Fibroblast of mammary gland (primary cell): ENCODE measurements at regions not wholly inside any gene's neighbourhood (a gene's known extent, or its start where the extent isn't known, plus 50 kb on each side); places are given as distances from the start of the nearest gene placed in this dataset.
A peak's percentile ranks its signal among the peaks of the same experiment; 100 is the strongest.

Experiments used
- DNase-seq: peaks from one replicate; pipeline ENCODE4 v3.0.0-alpha.2; 2010; ENCODE audit warnings: low read depth
- H3K4me3 ChIP-seq: 2 replicates; pipeline ENCODE4 v1.5.1; 2011; ENCODE audit warnings: low read depth, mild to moderate bottlenecking, low read length, moderate library complexity; ENCODE audit not compliant: control insufficient read depth
- TF ChIP-seq, protein P1 (sequence below): conservative IDR thresholded peaks from 2 replicates; pipeline ENCODE4 v1.5.1; 2011; ENCODE audit warnings: low read depth, low read length, inconsistent platforms; ENCODE audit not compliant: control insufficient read depth, insufficient read depth

GRCh38 chr5:60507687-60508086 lies 192.3 kb downstream of the DEPDC1B start:
- TF ChIP-seq, protein P1, sequence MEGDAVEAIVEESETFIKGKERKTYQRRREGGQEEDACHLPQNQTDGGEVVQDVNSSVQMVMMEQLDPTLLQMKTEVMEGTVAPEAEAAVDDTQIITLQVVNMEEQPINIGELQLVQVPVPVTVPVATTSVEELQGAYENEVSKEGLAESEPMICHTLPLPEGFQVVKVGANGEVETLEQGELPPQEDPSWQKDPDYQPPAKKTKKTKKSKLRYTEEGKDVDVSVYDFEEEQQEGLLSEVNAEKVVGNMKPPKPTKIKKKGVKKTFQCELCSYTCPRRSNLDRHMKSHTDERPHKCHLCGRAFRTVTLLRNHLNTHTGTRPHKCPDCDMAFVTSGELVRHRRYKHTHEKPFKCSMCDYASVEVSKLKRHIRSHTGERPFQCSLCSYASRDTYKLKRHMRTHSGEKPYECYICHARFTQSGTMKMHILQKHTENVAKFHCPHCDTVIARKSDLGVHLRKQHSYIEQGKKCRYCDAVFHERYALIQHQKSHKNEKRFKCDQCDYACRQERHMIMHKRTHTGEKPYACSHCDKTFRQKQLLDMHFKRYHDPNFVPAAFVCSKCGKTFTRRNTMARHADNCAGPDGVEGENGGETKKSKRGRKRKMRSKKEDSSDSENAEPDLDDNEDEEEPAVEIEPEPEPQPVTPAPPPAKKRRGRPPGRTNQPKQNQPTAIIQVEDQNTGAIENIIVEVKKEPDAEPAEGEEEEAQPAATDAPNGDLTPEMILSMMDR: no peak
- H3K4me3 ChIP-seq: no peak overlapping the region
- DNase-seq: peak; percentile 32

GRCh38 chr5:60505373-60506171 lies 194.4 kb downstream of the DEPDC1B start:
- TF ChIP-seq, protein P1: no peak
- no peak for DNase-seq
- no peak overlapping the region for H3K4me3 ChIP-seq

- DNase-seq: no peak
- TF ChIP-seq, protein P1: no peak
- H3K4me3 ChIP-seq: no peak overlapping the region
Measured at GRCh38 chr5:60504342-60504741, 195.6 kb downstream of the DEPDC1B start.

DNA sequence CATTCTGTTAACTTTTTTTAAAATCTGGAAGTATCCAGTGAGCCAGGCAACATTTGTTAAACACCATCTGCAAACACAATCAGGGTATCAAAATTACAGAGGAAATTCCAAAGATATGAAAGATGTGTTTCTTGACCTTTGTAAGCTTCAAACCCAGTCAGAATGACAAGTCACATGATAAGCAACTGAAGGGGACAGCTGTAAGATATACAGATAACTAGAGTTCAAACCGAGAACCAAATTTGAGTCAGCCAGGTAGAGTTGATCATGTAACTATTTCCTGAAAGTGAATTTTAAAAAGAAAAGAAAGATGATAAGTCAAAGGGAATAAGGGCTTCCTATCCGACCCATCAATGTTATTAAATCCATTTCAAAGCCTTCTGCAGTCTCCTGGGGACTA lies 196.2 kb downstream of the DEPDC1B start:
- no peak for DNase-seq
- TF ChIP-seq, protein P1: no peak
- no peak overlapping the region for H3K4me3 ChIP-seq

DNA sequence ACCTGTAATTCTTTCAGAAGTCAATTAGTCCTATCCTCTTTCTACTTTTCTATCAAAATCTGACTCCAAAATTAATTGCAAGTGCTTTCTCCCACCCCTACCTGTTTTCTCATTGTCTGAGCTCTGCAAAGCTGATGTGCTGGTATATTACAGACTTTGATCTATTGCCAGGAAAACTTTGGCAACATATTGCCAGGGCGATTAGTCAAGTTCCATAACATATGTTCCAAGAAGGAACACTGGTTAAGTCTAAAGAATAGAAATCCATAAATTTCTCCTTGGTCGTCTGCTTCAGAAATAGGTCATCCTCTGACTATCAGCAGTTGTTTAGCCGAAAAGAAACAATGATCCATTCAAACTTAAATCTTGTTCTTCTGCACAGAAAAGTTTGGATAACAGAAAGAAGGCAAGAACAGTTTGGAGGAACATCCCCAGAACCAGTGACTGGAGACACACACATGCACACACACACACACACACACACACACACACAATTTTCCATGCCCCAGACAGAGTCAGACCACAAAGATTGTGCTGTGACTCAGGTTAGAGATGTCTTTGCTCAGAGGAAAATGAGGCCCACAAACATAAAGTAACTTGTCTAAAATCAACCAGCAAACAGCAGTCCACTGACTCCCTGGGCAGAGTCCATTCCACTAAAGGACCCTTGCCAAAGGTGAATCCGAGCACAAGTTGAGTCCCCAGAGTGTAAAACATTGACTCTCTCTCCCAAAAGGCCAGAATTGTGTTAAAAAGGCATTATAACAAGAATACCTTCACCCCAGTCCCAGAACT lies 202.1 kb downstream of the DEPDC1B start:
- TF ChIP-seq, protein P1: no peak
- peak; percentile 49 for DNase-seq

GRCh38 chr5:60495644-60496520 lies 204.1 kb downstream of the DEPDC1B start:
- no peak for DNase-seq
- TF ChIP-seq, protein P1: no peak

More for the DNA sequence above, 202.1 kb downstream of the DEPDC1B start:
- no peak overlapping the region for H3K4me3 ChIP-seq

More at GRCh38 chr5:60495644-60496520, 204.1 kb downstream of the DEPDC1B start:
- H3K4me3 ChIP-seq: no peak overlapping the region
